IPS-15b (cell line): ENCODE measurements at regions not wholly inside any gene's neighbourhood (a gene's known extent, or its start where the extent isn't known, plus 50 kb on each side); places are given as distances from the start of the nearest gene placed in this dataset.
"Not testable (repeated sequence)": the region's sequence is repeated elsewhere in the genome, so short reads cannot be mapped to it uniquely, and the experiment has no call there.

ENCODE experiments used
- H3K27me3 ChIP-seq: one replicate; pipeline ENCODE4 v1.6.1; 2013; ENCODE audit warnings: low read length; ENCODE audit not compliant: control insufficient read depth, insufficient read depth
- H3K36me3 ChIP-seq: one replicate; pipeline ENCODE4 v1.6.1; 2013; ENCODE audit warnings: low read length; ENCODE audit not compliant: control insufficient read depth, insufficient read depth
- H3K4me1 ChIP-seq: one replicate; pipeline ENCODE4 v1.6.1; 2013; ENCODE audit warnings: mild to moderate bottlenecking, low read length; ENCODE audit not compliant: control insufficient read depth, insufficient read depth
- H3K4me3 ChIP-seq: one replicate; pipeline ENCODE4 v1.5.1; 2013; ENCODE audit warnings: low read depth, low read length
- H3K9ac ChIP-seq: one replicate; pipeline ENCODE4 v1.6.1; 2013; ENCODE audit warnings: low read depth, mild to moderate bottlenecking, low read length
- H3K9me3 ChIP-seq: one replicate; pipeline ENCODE4 v1.6.1; 2013; ENCODE audit warnings: mild to moderate bottlenecking, low read length; ENCODE audit not compliant: control insufficient read depth, insufficient read depth

GRCh38 chr9:73976424-73976823, 520.7 kb upstream of the RORB start:
- not testable (repeated sequence) for H3K36me3 ChIP-seq, H3K4me3 ChIP-seq, H3K9me3 ChIP-seq

DNA sequence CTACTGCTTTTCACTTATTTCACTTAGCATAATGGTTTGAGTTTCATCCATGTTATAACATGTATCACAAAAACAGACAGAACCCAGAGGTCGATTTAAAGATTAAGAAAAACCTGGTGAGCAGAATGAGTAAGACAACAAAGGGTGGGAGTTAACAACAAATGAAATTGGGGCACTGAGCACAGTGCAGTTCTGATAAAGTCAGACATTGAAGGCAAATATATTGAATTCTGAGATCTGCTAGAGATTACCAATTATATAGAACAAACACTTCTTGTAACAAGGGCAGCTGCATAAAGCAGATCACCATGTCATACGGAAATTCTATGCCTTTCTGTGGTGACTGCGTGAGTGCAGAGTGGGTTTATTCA, 517.3 kb upstream of the RORB start:
- H3K9ac ChIP-seq: no peak overlapping the region
- H3K4me3 ChIP-seq: no peak overlapping the region
- H3K9me3 ChIP-seq: no peaks in the 10 kb centered on the region
- no peaks in the 10 kb centered on the region for H3K4me1 ChIP-seq
- H3K27me3 ChIP-seq: no peaks in the 10 kb centered on the region
- H3K36me3 ChIP-seq: no peaks in the 10 kb centered on the region

More at GRCh38 chr9:73976424-73976823, 520.7 kb upstream of the RORB start:
- H3K27me3 ChIP-seq, H3K4me1 ChIP-seq, H3K9ac ChIP-seq: not testable (repeated sequence)

GRCh38 chr9:73980754-73981153, 516.4 kb upstream of the RORB start:
- H3K9me3 ChIP-seq: no peaks in the 10 kb centered on the region
- H3K27me3 ChIP-seq: no peaks in the 10 kb centered on the region
- no peak overlapping the region for H3K4me3 ChIP-seq
- no peak overlapping the region for H3K9ac ChIP-seq
- no peaks in the 10 kb centered on the region for H3K36me3 ChIP-seq
- no peaks in the 10 kb centered on the region for H3K4me1 ChIP-seq

DNA sequence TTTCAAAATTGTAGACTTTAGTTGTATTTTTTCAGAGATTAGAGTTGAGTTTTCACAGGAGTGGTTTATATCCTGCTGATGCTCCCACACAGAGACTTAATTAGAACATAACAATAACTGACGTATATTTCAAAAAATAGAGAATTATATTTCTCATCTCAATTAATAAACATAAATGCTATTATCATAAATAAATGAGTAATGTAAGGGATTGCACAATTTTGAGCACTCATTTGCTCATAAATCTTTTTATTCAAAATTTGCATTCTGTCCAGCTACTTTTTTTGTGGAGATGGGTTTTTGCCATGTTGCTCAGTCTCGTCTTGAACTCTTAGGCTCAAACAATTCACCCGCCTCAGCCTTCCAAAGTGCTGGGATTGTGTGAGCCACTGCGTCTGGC, 515.7 kb upstream of the RORB start:
- no peak overlapping the region for H3K4me3 ChIP-seq
- no peaks in the 10 kb centered on the region for H3K36me3 ChIP-seq
- no peak overlapping the region for H3K9ac ChIP-seq
- no peaks in the 10 kb centered on the region for H3K9me3 ChIP-seq
- no peaks in the 10 kb centered on the region for H3K27me3 ChIP-seq
- H3K4me1 ChIP-seq: no peaks in the 10 kb centered on the region

DNA sequence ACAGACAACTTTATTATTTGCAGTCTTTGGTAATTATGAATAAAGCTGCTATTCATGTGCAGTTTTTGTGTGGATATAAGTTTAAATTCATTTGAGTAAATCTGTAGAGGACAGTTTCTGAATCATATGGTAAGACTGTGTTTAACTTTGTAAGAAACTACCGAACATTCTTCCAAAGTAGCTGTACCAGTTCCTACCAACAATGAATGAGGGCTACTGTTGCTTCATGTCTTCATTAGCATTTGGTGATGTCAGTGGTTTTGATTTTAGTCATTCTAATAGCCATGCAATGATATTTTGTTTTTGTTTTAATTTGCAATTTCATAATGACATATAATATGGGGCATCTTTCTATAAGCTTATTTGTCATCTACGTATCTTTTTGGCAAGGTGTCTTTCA, 501.3 kb upstream of the RORB start:
- Histone ChIP-seq H3K4me1 (peaks cover 9% of the 10 kb centered on the region), H3K36me3 (no peaks in the 10 kb centered on the region), H3K27me3 (no peaks in the 10 kb centered on the region), H3K4me3 (no peak overlapping the region), H3K9ac (no peak overlapping the region), H3K9me3 (no peaks in the 10 kb centered on the region)

DNA sequence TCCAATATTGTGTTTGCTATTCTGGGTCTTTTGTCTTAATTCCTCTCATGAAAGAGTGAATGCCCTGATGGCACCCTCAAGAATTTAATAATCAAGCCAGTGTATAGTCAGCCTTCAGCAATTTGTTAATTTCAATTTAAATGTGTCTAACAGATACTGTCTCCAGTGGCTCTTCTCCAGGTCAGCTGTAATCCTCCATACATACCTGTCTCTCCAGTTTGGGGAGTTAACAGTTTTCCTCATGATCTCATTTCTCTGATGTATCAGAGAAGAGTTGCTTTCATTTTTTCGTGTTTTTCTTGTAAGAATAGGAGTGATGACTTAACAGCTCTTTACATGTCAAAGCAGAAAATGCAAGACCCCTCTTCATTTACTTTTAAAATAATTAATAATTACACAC, 500.3 kb upstream of the RORB start:
- H3K4me3 ChIP-seq: no peak overlapping the region
- H3K4me1 ChIP-seq: peaks cover 9% of the 10 kb centered on the region
- no peaks in the 10 kb centered on the region for H3K27me3 ChIP-seq
- H3K9me3 ChIP-seq: no peaks in the 10 kb centered on the region
- H3K36me3 ChIP-seq: no peaks in the 10 kb centered on the region
- no peak overlapping the region for H3K9ac ChIP-seq

- no peaks in the 10 kb centered on the region for H3K36me3 ChIP-seq
- peaks cover 9% of the 10 kb centered on the region for H3K4me1 ChIP-seq
- H3K4me3 ChIP-seq: no peak overlapping the region
- no peak overlapping the region for H3K9ac ChIP-seq
- no peaks in the 10 kb centered on the region for H3K9me3 ChIP-seq
- no peaks in the 10 kb centered on the region for H3K27me3 ChIP-seq
These were observed 495.8 kb upstream of the RORB start for GRCh38 chr9:74001382-74001781.

DNA sequence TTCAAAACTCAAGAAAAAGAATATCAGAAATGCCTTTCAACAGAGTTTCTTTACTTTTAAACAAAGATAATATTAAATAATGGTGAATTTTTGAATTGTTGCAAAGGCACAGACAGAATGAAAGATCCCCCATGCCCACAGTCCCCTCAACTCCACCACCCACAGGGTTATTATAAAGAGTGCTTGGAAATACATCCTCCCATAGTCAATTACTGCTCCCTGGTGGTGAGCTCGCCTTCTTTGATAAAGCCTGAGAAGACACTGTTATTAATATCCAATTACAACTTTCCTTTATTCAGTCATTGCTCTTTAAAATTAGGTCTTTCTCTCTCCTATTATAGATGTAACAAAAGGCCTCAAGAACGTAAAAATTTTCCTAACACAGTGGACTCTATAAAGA, 490.2 kb upstream of the RORB start:
- Histone ChIP-seq H3K36me3 (no peaks in the 10 kb centered on the region), H3K27me3 (no peaks in the 10 kb centered on the region), H3K9me3 (no peaks in the 10 kb centered on the region), H3K9ac (no peak overlapping the region), H3K4me3 (no peak overlapping the region), H3K4me1 (no peaks in the 10 kb centered on the region)

- no peaks in the 10 kb centered on the region for H3K9me3 ChIP-seq
- no peaks in the 10 kb centered on the region for H3K27me3 ChIP-seq
- no peak overlapping the region for H3K9ac ChIP-seq
- no peak overlapping the region for H3K4me3 ChIP-seq
- H3K36me3 ChIP-seq: no peaks in the 10 kb centered on the region
- H3K4me1 ChIP-seq: no peaks in the 10 kb centered on the region
These were observed 489.3 kb upstream of the RORB start for GRCh38 chr9:74007833-74008232.

GRCh38 chr9:74016004-74016403, 481.1 kb upstream of the RORB start:
- no peaks in the 10 kb centered on the region for H3K27me3 ChIP-seq
- no peaks in the 10 kb centered on the region for H3K36me3 ChIP-seq
- no peak overlapping the region for H3K9ac ChIP-seq
- no peaks in the 10 kb centered on the region for H3K9me3 ChIP-seq
- no peak overlapping the region for H3K4me3 ChIP-seq
- H3K4me1 ChIP-seq: no peaks in the 10 kb centered on the region

DNA sequence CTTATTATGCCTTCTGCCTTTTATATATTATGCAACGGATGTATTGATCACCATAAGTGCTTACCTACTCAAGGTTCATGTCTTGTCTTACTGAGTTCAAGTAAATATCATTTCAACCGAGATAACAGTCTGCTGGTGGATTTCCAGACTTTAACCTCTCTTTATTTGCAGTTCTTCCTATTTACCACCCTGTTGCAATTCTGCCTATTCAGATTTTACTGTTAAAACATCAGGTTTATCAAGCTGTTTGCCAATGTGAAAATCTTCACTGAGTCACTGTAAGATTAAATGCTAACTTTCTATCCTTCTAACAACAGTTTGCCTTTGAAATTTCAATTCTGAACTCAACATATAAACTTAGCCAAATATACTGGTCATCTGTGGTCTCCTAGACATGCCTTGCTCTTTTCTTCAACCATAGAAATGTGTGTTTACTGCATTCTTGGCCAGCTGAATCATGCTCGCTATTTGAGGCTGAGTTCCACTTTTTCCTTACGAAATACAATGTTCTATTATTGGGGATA, 471.7 kb upstream of the RORB start:
- H3K9ac ChIP-seq: no peak overlapping the region
- no peaks in the 10 kb centered on the region for H3K4me1 ChIP-seq
- H3K27me3 ChIP-seq: no peaks in the 10 kb centered on the region
- no peaks in the 10 kb centered on the region for H3K36me3 ChIP-seq
- no peak overlapping the region for H3K4me3 ChIP-seq
- H3K9me3 ChIP-seq: no peaks in the 10 kb centered on the region

DNA sequence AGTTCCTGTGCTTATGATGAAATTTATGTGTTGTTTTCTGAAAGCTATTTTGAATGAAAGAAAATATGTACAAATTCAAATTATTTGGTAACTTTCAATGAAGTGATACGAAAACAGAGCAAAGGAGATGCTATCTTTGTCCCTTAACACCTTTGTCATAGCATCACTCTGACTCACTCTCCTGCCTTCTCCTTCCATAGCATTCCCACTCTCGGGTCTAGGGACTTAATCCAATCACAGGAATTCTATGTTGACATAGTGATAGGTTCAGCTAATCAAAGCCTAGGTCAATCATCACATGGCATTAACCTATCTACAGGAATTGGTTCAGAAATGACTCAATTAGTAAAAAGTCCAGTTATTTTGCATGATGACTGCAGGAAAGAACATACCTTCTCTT, 464.7 kb upstream of the RORB start:
- Histone ChIP-seq H3K4me1 (peaks cover 7% of the 10 kb centered on the region), H3K9me3 (no peaks in the 10 kb centered on the region), H3K4me3 (no peak overlapping the region), H3K27me3 (no peaks in the 10 kb centered on the region), H3K9ac (no peak overlapping the region), H3K36me3 (no peaks in the 10 kb centered on the region)

GRCh38 chr9:74035786-74036185, 461.3 kb upstream of the RORB start:
- Histone ChIP-seq H3K9me3 (no peaks in the 10 kb centered on the region), H3K36me3 (no peaks in the 10 kb centered on the region), H3K27me3 (no peaks in the 10 kb centered on the region), H3K9ac (no peak overlapping the region), H3K4me1 (peaks cover 7% of the 10 kb centered on the region), H3K4me3 (no peak overlapping the region)
